GM23338 (cell line): ENCODE measurements at regions not wholly inside any gene's neighbourhood (a gene's known extent, or its start where the extent isn't known, plus 50 kb on each side); places are given as distances from the start of the nearest gene placed in this dataset.

ENCODE experiments used
- ATAC-seq: fragments of 200-7000 bp; cut with Tn5 transposase; 3 replicates; pipeline ENCODE4 v1.9.1; 2020
- DNase-seq: peaks from one replicate; pipeline ENCODE4 v3.0.0-alpha.2; 2015; ENCODE audit warnings: low spot score
- H2AFZ ChIP-seq: fragments of 200-600 bp; sonication (generic); 2 replicates; pipeline ENCODE4 v1.8.0; 2016; ENCODE audit warnings: antibody characterized with exemption, mild to moderate bottlenecking, moderate library complexity
- H3F3A ChIP-seq: fragments of 200-600 bp; sonication (generic); replicated peaks from 2 replicates; pipeline ENCODE4 v1.8.0; 2017; ENCODE audit warnings: antibody characterized with exemption, mixed run types, low read depth
- H3K27ac ChIP-seq: fragments of 200-600 bp; sonication (generic); 2 replicates; pipeline ENCODE4 v1.6.1; 2016; ENCODE audit warnings: low read depth
- H3K27me3 ChIP-seq: fragments of 200-600 bp; sonication (generic); 2 replicates; pipeline ENCODE4 v1.8.0; 2016; ENCODE audit warnings: mild to moderate bottlenecking, mixed run types, moderate library complexity; ENCODE audit not compliant: insufficient read depth
- H3K36me3 ChIP-seq: fragments of 200-600 bp; sonication (generic); 2 replicates; pipeline ENCODE4 v1.8.0; 2016; ENCODE audit warnings: mild to moderate bottlenecking; ENCODE audit not compliant: insufficient read depth
- H3K4me1 ChIP-seq: fragments of 200-600 bp; sonication (generic); 2 replicates; pipeline ENCODE4 v1.8.0; 2016; ENCODE audit warnings: mild to moderate bottlenecking, moderate library complexity; ENCODE audit not compliant: insufficient read depth
- H3K4me2 ChIP-seq: fragments of 200-600 bp; sonication (generic); 2 replicates; pipeline ENCODE4 v1.7.1; 2017; ENCODE audit warnings: mixed run types
- H3K4me3 ChIP-seq: fragments of 200-600 bp; sonication (generic); 2 replicates; pipeline ENCODE4 v1.6.1; 2016; ENCODE audit warnings: mixed run types
- H3K79me2 ChIP-seq: fragments of 200-600 bp; sonication (generic); replicated peaks from 2 replicates; pipeline ENCODE4 v1.8.0; 2017; ENCODE audit warnings: mild to moderate bottlenecking; ENCODE audit not compliant: insufficient read depth
- H3K9me2 ChIP-seq: fragments of 200-600 bp; sonication (generic); 2 replicates; pipeline ENCODE4 v1.8.0; 2017; ENCODE audit not compliant: insufficient read depth
- H4K20me1 ChIP-seq: fragments of 200-600 bp; sonication (generic); replicated peaks from 2 replicates; pipeline ENCODE4 v1.8.0; 2017; ENCODE audit warnings: mild to moderate bottlenecking; ENCODE audit not compliant: insufficient read depth
- H3K27ac Mint-ChIP-seq: 2 replicates; pipeline ENCODE4 v1.8.0; 2020; ENCODE audit warnings: inconsistent platforms, mild to moderate bottlenecking, moderate library complexity, mixed read lengths
- H3K27me3 Mint-ChIP-seq: 3 replicates; pipeline ENCODE4 v1.8.0; 2022; ENCODE audit warnings: low read depth, mild to moderate bottlenecking, moderate library complexity, mixed read lengths, inconsistent platforms; ENCODE audit not compliant: insufficient read depth, poor library complexity
- H3K36me3 Mint-ChIP-seq: 3 replicates; pipeline ENCODE4 v1.8.0; 2021; ENCODE audit warnings: low read depth, mild to moderate bottlenecking, inconsistent platforms, moderate library complexity, mixed read lengths
- H3K4me1 Mint-ChIP-seq: 3 replicates; pipeline ENCODE4 v1.8.0; 2020; ENCODE audit warnings: mild to moderate bottlenecking, inconsistent platforms, mixed read lengths
- H3K4me3 Mint-ChIP-seq: 3 replicates; pipeline ENCODE4 v1.8.0; 2021; ENCODE audit warnings: moderate library complexity, mild to moderate bottlenecking, inconsistent platforms, mixed read lengths
- H3K9me3 Mint-ChIP-seq: 3 replicates; pipeline ENCODE4 v1.8.0; 2020; ENCODE audit warnings: moderate library complexity, mild to moderate bottlenecking, inconsistent platforms, mixed read lengths
- ETS1 ChIP-seq: IDR thresholded peaks from 2 replicates; pipeline ENCODE4 v1.6.1; 2016; ENCODE audit warnings: antibody characterized with exemption
- EZH2 ChIP-seq: fragments of 200-600 bp; sonication (generic); IDR thresholded peaks from one replicate; pipeline ENCODE4 v1.8.0; 2017; ENCODE audit warnings: antibody characterized with exemption, mild to moderate bottlenecking, low read depth; ENCODE audit not compliant: unreplicated experiment
- JUNB ChIP-seq: IDR thresholded peaks from one replicate; pipeline ENCODE4 v1.6.1; 2016; ENCODE audit warnings: antibody characterized with exemption; ENCODE audit not compliant: unreplicated experiment
- NANOG ChIP-seq: IDR thresholded peaks from 2 replicates; pipeline ENCODE4 v1.6.1; 2016; ENCODE audit warnings: antibody characterized with exemption, borderline replicate concordance
- POLR2AphosphoS5 ChIP-seq: IDR thresholded peaks from 2 replicates; pipeline ENCODE4 v1.6.1; 2016; ENCODE audit warnings: antibody characterized with exemption, low read depth
- STAT1 ChIP-seq: IDR thresholded peaks from one replicate; pipeline ENCODE4 v1.6.1; 2016; ENCODE audit warnings: antibody characterized with exemption; ENCODE audit not compliant: unreplicated experiment
- ZNF331 ChIP-seq: fragments of 250-450 bp; sonication (Bioruptor Pico); IDR thresholded peaks from 2 replicates; pipeline ENCODE4 v1.5.0; 2020; ENCODE audit warnings: low read depth, mild to moderate bottlenecking, moderate library complexity
- ZNF462 ChIP-seq: fragments of 250-450 bp; sonication (Bioruptor Pico); IDR thresholded peaks from 2 replicates; pipeline ENCODE4 v1.5.0; 2020; ENCODE audit warnings: mild to moderate bottlenecking, moderate library complexity

- no peak for TF ChIP-seq ZNF462 (CRISPR knock-in tag)
- no peak for TF ChIP-seq NANOG
- TF ChIP-seq STAT1: no peak
- TF ChIP-seq POLR2AphosphoS5: no peak
- TF ChIP-seq EZH2: no peak
- TF ChIP-seq ZNF331 (CRISPR knock-in tag): no peak
- no peak for TF ChIP-seq ETS1
- TF ChIP-seq JUNB: no peak
Observed at GRCh38 chr20:48180024-48180423, 394.7 kb upstream of the SULF2 start (continued).

GRCh38 chr20:48178633-48179032 lies 393.4 kb upstream of the SULF2 start:
- no peak overlapping the region for H2AFZ ChIP-seq
- no peaks in the 10 kb centered on the region for H3K27me3 ChIP-seq
- H3K4me1 ChIP-seq: peaks cover 7% of the 10 kb centered on the region; the same call in 1 of the 2 replicates
- peaks cover 2% of the 10 kb centered on the region; the same call in 1 of the 2 replicates for H3K9me2 ChIP-seq
- no peaks in the 10 kb centered on the region for H3K79me2 ChIP-seq
- TF ChIP-seq ZNF462 (CRISPR knock-in tag) (0 out of 2 replicates have a peak, but pooled peaks have one; percentile 56), EZH2 (no peak), STAT1 (no peak)
- H4K20me1 ChIP-seq: no peaks in the 10 kb centered on the region
- H3K4me2 ChIP-seq: no peak overlapping the region
- H3K27ac ChIP-seq: no peak overlapping the region
- Mint-ChIP-seq H3K4me1 (peaks cover 15% of the 10 kb centered on the region), H3K4me3 (no peak overlapping the region), H3K27ac (peak overlapping the region; percentile 19; the same call in 1 of the 2 replicates), H3K36me3 (no peaks in the 10 kb centered on the region), H3K27me3 (peaks cover 10% of the 10 kb centered on the region), H3K9me3 (no peaks in the 10 kb centered on the region)
- no peaks in the 10 kb centered on the region for H3K36me3 ChIP-seq
- peak; percentile 59 for DNase-seq
- H3F3A ChIP-seq: no peaks in the 10 kb centered on the region
- no peak overlapping the region for H3K4me3 ChIP-seq
- ATAC-seq: peak; percentile 98
